HEK293 (cell line): ENCODE measurements at regions not wholly inside any gene's neighbourhood (a gene's known extent, or its start where the extent isn't known, plus 50 kb on each side); places are given as distances from the start of the nearest gene placed in this dataset.
"Not testable (repeated sequence)": the region's sequence is repeated elsewhere in the genome, so short reads cannot be mapped to it uniquely, and the experiment has no call there.

Experiments used
- TRIM28 ChIP-seq: IDR thresholded peaks from 2 replicates; pipeline ENCODE4 v1.6.1; 2011; ENCODE audit warnings: low read length, control low read depth, borderline replicate concordance
- ZBTB17 ChIP-seq: fragments of 450-650 bp; formaldehyde crosslinking; IDR thresholded peaks from 2 replicates; pipeline ENCODE4 v1.5.1; 2016; ENCODE audit warnings: missing biosample characterization, missing genetic modification characterization
- ZBTB48 ChIP-seq: fragments of 450-650 bp; formaldehyde crosslinking; IDR thresholded peaks from 2 replicates; pipeline ENCODE4 v1.5.1; 2016; ENCODE audit warnings: missing biosample characterization, missing genetic modification characterization
- ZNF660 ChIP-seq: fragments of 450-650 bp; IDR thresholded peaks from 2 replicates; pipeline ENCODE4 v1.5.1; 2018; ENCODE audit warnings: missing biosample characterization, mild to moderate bottlenecking, missing genetic modification characterization
- TF ChIP-seq, protein P1 (sequence below): fragments of 450-650 bp; formaldehyde crosslinking; IDR thresholded peaks from 2 replicates; pipeline ENCODE4 v1.5.1; 2016; ENCODE audit warnings: missing biosample characterization, missing genetic modification characterization
- TF ChIP-seq, protein P2 (sequence below): fragments of 450-650 bp; formaldehyde crosslinking; IDR thresholded peaks from 2 replicates; pipeline ENCODE4 v1.5.1; 2016; ENCODE audit warnings: missing biosample characterization, missing genetic modification characterization
- TF ChIP-seq, protein P3 (sequence below): fragments of 450-650 bp; formaldehyde crosslinking; IDR thresholded peaks from 2 replicates; pipeline ENCODE4 v1.5.1; 2016; ENCODE audit warnings: missing biosample characterization, missing genetic modification characterization, borderline replicate concordance

DNA sequence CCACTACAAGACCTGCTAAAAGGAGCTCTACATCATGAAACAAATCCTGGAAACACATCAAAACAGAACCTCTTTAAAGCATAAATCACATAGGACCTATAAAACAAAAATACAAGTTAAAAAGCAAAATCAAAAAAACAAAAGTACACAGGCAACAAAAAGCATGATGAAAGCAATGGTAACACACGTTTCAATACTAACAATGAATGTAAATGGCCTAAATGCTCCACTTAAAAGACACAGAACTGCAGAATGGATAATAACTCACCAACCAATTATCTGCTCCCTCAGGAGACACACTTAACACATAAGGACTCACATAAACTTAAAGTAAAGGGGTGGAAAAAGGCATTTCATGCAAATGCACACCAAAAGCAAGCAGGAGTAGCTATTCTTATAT is 66.1 kb upstream of the SSTR4 start:
- TF ChIP-seq ZNF660 (tag by site-specific recombination); ZBTB17; TRIM28; ZBTB48 (tag by site-specific recombination): not testable (repeated sequence)
- TF ChIP-seq, protein P1, sequence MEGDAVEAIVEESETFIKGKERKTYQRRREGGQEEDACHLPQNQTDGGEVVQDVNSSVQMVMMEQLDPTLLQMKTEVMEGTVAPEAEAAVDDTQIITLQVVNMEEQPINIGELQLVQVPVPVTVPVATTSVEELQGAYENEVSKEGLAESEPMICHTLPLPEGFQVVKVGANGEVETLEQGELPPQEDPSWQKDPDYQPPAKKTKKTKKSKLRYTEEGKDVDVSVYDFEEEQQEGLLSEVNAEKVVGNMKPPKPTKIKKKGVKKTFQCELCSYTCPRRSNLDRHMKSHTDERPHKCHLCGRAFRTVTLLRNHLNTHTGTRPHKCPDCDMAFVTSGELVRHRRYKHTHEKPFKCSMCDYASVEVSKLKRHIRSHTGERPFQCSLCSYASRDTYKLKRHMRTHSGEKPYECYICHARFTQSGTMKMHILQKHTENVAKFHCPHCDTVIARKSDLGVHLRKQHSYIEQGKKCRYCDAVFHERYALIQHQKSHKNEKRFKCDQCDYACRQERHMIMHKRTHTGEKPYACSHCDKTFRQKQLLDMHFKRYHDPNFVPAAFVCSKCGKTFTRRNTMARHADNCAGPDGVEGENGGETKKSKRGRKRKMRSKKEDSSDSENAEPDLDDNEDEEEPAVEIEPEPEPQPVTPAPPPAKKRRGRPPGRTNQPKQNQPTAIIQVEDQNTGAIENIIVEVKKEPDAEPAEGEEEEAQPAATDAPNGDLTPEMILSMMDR, result not testable (repeated sequence)
- TF ChIP-seq, protein P2, sequence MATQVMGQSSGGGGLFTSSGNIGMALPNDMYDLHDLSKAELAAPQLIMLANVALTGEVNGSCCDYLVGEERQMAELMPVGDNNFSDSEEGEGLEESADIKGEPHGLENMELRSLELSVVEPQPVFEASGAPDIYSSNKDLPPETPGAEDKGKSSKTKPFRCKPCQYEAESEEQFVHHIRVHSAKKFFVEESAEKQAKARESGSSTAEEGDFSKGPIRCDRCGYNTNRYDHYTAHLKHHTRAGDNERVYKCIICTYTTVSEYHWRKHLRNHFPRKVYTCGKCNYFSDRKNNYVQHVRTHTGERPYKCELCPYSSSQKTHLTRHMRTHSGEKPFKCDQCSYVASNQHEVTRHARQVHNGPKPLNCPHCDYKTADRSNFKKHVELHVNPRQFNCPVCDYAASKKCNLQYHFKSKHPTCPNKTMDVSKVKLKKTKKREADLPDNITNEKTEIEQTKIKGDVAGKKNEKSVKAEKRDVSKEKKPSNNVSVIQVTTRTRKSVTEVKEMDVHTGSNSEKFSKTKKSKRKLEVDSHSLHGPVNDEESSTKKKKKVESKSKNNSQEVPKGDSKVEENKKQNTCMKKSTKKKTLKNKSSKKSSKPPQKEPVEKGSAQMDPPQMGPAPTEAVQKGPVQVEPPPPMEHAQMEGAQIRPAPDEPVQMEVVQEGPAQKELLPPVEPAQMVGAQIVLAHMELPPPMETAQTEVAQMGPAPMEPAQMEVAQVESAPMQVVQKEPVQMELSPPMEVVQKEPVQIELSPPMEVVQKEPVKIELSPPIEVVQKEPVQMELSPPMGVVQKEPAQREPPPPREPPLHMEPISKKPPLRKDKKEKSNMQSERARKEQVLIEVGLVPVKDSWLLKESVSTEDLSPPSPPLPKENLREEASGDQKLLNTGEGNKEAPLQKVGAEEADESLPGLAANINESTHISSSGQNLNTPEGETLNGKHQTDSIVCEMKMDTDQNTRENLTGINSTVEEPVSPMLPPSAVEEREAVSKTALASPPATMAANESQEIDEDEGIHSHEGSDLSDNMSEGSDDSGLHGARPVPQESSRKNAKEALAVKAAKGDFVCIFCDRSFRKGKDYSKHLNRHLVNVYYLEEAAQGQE (tag by site-specific recombination), result not testable (repeated sequence)
- TF ChIP-seq, protein P3, sequence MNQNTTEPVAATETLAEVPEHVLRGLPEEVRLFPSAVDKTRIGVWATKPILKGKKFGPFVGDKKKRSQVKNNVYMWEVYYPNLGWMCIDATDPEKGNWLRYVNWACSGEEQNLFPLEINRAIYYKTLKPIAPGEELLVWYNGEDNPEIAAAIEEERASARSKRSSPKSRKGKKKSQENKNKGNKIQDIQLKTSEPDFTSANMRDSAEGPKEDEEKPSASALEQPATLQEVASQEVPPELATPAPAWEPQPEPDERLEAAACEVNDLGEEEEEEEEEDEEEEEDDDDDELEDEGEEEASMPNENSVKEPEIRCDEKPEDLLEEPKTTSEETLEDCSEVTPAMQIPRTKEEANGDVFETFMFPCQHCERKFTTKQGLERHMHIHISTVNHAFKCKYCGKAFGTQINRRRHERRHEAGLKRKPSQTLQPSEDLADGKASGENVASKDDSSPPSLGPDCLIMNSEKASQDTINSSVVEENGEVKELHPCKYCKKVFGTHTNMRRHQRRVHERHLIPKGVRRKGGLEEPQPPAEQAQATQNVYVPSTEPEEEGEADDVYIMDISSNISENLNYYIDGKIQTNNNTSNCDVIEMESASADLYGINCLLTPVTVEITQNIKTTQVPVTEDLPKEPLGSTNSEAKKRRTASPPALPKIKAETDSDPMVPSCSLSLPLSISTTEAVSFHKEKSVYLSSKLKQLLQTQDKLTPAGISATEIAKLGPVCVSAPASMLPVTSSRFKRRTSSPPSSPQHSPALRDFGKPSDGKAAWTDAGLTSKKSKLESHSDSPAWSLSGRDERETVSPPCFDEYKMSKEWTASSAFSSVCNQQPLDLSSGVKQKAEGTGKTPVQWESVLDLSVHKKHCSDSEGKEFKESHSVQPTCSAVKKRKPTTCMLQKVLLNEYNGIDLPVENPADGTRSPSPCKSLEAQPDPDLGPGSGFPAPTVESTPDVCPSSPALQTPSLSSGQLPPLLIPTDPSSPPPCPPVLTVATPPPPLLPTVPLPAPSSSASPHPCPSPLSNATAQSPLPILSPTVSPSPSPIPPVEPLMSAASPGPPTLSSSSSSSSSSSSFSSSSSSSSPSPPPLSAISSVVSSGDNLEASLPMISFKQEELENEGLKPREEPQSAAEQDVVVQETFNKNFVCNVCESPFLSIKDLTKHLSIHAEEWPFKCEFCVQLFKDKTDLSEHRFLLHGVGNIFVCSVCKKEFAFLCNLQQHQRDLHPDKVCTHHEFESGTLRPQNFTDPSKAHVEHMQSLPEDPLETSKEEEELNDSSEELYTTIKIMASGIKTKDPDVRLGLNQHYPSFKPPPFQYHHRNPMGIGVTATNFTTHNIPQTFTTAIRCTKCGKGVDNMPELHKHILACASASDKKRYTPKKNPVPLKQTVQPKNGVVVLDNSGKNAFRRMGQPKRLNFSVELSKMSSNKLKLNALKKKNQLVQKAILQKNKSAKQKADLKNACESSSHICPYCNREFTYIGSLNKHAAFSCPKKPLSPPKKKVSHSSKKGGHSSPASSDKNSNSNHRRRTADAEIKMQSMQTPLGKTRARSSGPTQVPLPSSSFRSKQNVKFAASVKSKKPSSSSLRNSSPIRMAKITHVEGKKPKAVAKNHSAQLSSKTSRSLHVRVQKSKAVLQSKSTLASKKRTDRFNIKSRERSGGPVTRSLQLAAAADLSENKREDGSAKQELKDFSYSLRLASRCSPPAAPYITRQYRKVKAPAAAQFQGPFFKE, result not testable (repeated sequence)
